ENCODE measurements at regions not wholly inside any gene's neighbourhood (a gene's known extent, or its start where the extent isn't known, plus 50 kb on each side); places are given as distances from the start of the nearest gene placed in this dataset.

- no peaks in the 10 kb centered on the region for H3K36me3 ChIP-seq
- DNase-seq = no peak
- intact Hi-C loops (cut with DNase I) = no loop called here
- no peaks in the 10 kb centered on the region for H3K27me3 ChIP-seq
- WGBS (ENCODE audit: insufficient coverage, low coverage, low lambda C conversion rate, missing lambda C conversion rate) = 12% methylated on average over 1 of the region's 1 CpG
- TF ChIP-seq CTCF (IDR thresholded peaks at IDR 0.05) = no peak
- TF ChIP-seq POLR2A (IDR thresholded peaks at IDR 0.05) = no peak
- no peaks in the 10 kb centered on the region for H3K9me3 ChIP-seq
- no peaks in the 10 kb centered on the region for H3K4me1 ChIP-seq
- H3K4me3 ChIP-seq = no peak overlapping the region
- no peak for ATAC-seq
- H3K27ac ChIP-seq = no peak overlapping the region
Observed at GRCh38 chr1:57621776-57622175, 197.9 kb upstream of the DAB1 start.

GRCh38 chr1:57620605-57621004 lies 196.7 kb upstream of the DAB1 start:
- WGBS (ENCODE audit: insufficient coverage, low coverage, low lambda C conversion rate, missing lambda C conversion rate) = 80% methylated on average over 2 of the region's 4 CpGs
- Histone ChIP-seq H3K27me3 (no peaks in the 10 kb centered on the region), H3K9me3 (no peaks in the 10 kb centered on the region), H3K4me1 (no peaks in the 10 kb centered on the region), H3K36me3 (no peaks in the 10 kb centered on the region), H3K4me3 (no peak overlapping the region), H3K27ac (no peak overlapping the region)
- TF ChIP-seq CTCF (IDR thresholded peaks at IDR 0.05) (no peak), POLR2A (IDR thresholded peaks at IDR 0.05) (no peak)
- intact Hi-C loops (cut with DNase I) = no loop called here
- DNase-seq (no peak), ATAC-seq (no peak)

GRCh38 chr1:57616921-57617320 lies 193.1 kb upstream of the DAB1 start:
- DNase-seq = no peak
- H3K36me3 ChIP-seq = no peaks in the 10 kb centered on the region
- no peak overlapping the region for H3K27ac ChIP-seq
- 79% methylated on average over 2 of the region's 4 CpGs for WGBS (ENCODE audit: insufficient coverage, low coverage, low lambda C conversion rate, missing lambda C conversion rate)
- no peak for TF ChIP-seq CTCF (IDR thresholded peaks at IDR 0.05)
- TF ChIP-seq POLR2A (IDR thresholded peaks at IDR 0.05) = no peak
- no peaks in the 10 kb centered on the region for H3K9me3 ChIP-seq
- no peaks in the 10 kb centered on the region for H3K27me3 ChIP-seq
- H3K4me3 ChIP-seq = no peak overlapping the region
- H3K4me1 ChIP-seq = no peaks in the 10 kb centered on the region
- intact Hi-C loops (cut with DNase I) = no loop called here
- no peak for ATAC-seq

GRCh38 chr1:57615956-57616355 lies 192.1 kb upstream of the DAB1 start:
- Histone ChIP-seq H3K4me3 (no peak overlapping the region), H3K27ac (no peak overlapping the region), H3K36me3 (no peaks in the 10 kb centered on the region), H3K9me3 (no peaks in the 10 kb centered on the region), H3K4me1 (no peaks in the 10 kb centered on the region), H3K27me3 (no peaks in the 10 kb centered on the region)
- DNase-seq (no peak), ATAC-seq (peak in 1 of 4 donors; percentile 36)
- intact Hi-C loops (cut with DNase I) = no loop called here
- TF ChIP-seq CTCF (IDR thresholded peaks at IDR 0.05) = no peak
- no peak for TF ChIP-seq POLR2A (IDR thresholded peaks at IDR 0.05)
- WGBS (ENCODE audit: insufficient coverage, low coverage, low lambda C conversion rate, missing lambda C conversion rate) = 63% methylated on average over 4 of the region's 4 CpGs

- no peak for DNase-seq
- intact Hi-C loops (cut with DNase I) = no loop called here
- no peak for ATAC-seq
- Histone ChIP-seq H3K4me3 (no peak overlapping the region), H3K27ac (no peak overlapping the region), H3K36me3 (no peaks in the 10 kb centered on the region), H3K27me3 (no peaks in the 10 kb centered on the region), H3K9me3 (no peaks in the 10 kb centered on the region), H3K4me1 (no peaks in the 10 kb centered on the region)
- TF ChIP-seq POLR2A (IDR thresholded peaks at IDR 0.05) (no peak), CTCF (IDR thresholded peaks at IDR 0.05) (no peak)
- WGBS (ENCODE audit: insufficient coverage, low coverage, low lambda C conversion rate, missing lambda C conversion rate) = 63% methylated on average over 2 of the region's 2 CpGs
Observed at GRCh38 chr1:57612833-57613232, 189.0 kb upstream of the DAB1 start.
